Calu3 (cell line): ENCODE measurements at regions not wholly inside any gene's neighbourhood (a gene's known extent, or its start where the extent isn't known, plus 50 kb on each side); places are given as distances from the start of the nearest gene placed in this dataset.

Source experiments
- BruUV-seq: library from RNA; stranded (reverse); fragments of 400-500 nt; replicated peaks from 2 replicates; lab custom pipeline; 2021; lab: Mats Ljungman, UMichigan
- CTCF ChIA-PET: fragments of 300-600 bp; sonication (Branson Sonifier 250); formaldehyde crosslinking; loops from one replicate; lab custom pipeline; 2022; ENCODE audit warnings: antibody characterized with exemption; lab: Charles Lee
- DNase-seq: peaks from one replicate; pipeline ENCODE4 v3.0.0; 2022
- H3K27ac Mint-ChIP-seq: one replicate; pipeline ENCODE4 v1.8.0; 2022; ENCODE audit warnings: mixed read lengths; ENCODE audit not compliant: unreplicated experiment
- H3K27me3 Mint-ChIP-seq: one replicate; pipeline ENCODE4 v1.8.0; 2022; ENCODE audit warnings: mixed read lengths; ENCODE audit not compliant: unreplicated experiment
- H3K36me3 Mint-ChIP-seq: one replicate; pipeline ENCODE4 v1.8.0; 2022; ENCODE audit warnings: mild to moderate bottlenecking, moderate library complexity, mixed read lengths; ENCODE audit not compliant: insufficient read depth, unreplicated experiment
- H3K4me1 Mint-ChIP-seq: one replicate; pipeline ENCODE4 v1.8.0; 2022; ENCODE audit warnings: mild to moderate bottlenecking, low read depth, mixed read lengths; ENCODE audit not compliant: unreplicated experiment
- H3K4me3 Mint-ChIP-seq: one replicate; pipeline ENCODE4 v1.8.0; 2022; ENCODE audit warnings: mild to moderate bottlenecking, low read depth, moderate library complexity, mixed read lengths; ENCODE audit not compliant: unreplicated experiment
- H3K9me3 Mint-ChIP-seq: one replicate; pipeline ENCODE4 v1.8.0; 2022; ENCODE audit warnings: low read depth, mixed read lengths; ENCODE audit not compliant: unreplicated experiment
- CTCF ChIP-seq: fragments of 200-600 bp; IDR thresholded peaks from one replicate; pipeline ENCODE4 v1.8.0; 2022; ENCODE audit warnings: antibody characterized with exemption; ENCODE audit not compliant: unreplicated experiment
- intact Hi-C: fragments of 100-400 bp; cut with micrococcal nuclease; formaldehyde crosslinking; loops from one replicate; pipeline ENCODE4 v1.10.0; 2022; ENCODE audit not compliant: unreplicated experiment

DNA sequence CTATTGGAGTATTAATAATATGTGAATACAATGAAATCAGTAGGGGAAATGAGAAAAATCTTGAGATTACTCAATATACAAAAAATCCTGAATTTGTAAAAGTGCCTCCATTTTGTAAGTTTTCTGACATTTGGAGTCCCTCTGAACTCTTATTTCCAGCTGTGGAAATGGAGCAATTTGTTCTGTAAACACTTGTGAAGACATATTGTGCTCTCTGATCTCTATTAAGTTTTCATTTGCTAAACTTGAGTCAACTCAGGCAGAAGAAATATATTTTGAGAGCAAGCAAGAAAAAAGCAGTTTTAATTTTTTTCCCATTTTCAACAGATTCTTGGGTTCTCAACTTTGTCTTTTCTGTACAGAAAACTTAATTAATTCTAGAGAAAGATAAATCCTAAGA is 51.4 kb upstream of the PCDH18 start:
- no peak for TF ChIP-seq CTCF
- Mint-ChIP-seq H3K4me1 (no peaks in the 10 kb centered on the region), H3K27ac (no peak overlapping the region), H3K4me3 (no peak overlapping the region), H3K9me3 (no peaks in the 10 kb centered on the region), H3K27me3 (no peaks in the 10 kb centered on the region), H3K36me3 (no peaks in the 10 kb centered on the region)
- CTCF ChIA-PET: no interaction called here
- DNase-seq: no peak
- no TSS peak for BruUV-seq
- intact Hi-C loops: no loop called here
